Type B pancreatic cell (in vitro differentiated cells): ENCODE measurements at regions not wholly inside any gene's neighbourhood (a gene's known extent, or its start where the extent isn't known, plus 50 kb on each side); places are given as distances from the start of the nearest gene placed in this dataset.
"Not testable (repeated sequence)": the region's sequence is repeated elsewhere in the genome, so short reads cannot be mapped to it uniquely, and the experiment has no call there.

Experiments used
- DNase-seq: peaks from one replicate; pipeline ENCODE4 v3.0.0; 2021; ENCODE audit warnings: mixed read lengths; ENCODE audit not compliant: unreplicated experiment; ENCODE audit errors: extremely low spot score
- H3K27ac Mint-ChIP-seq: 2 replicates; pipeline ENCODE4 v1.8.0; 2021; ENCODE audit warnings: mild to moderate bottlenecking, mixed read lengths
- H3K27me3 Mint-ChIP-seq: 2 replicates; pipeline ENCODE4 v1.8.0; 2021; ENCODE audit warnings: mixed read lengths
- H3K36me3 Mint-ChIP-seq: 2 replicates; pipeline ENCODE4 v1.8.0; 2021; ENCODE audit warnings: mixed read lengths
- H3K4me1 Mint-ChIP-seq: one replicate; pipeline ENCODE4 v1.8.0; 2021; ENCODE audit warnings: mixed read lengths; ENCODE audit not compliant: unreplicated experiment
- H3K4me3 Mint-ChIP-seq: 2 replicates; pipeline ENCODE4 v1.8.0; 2021; ENCODE audit warnings: mild to moderate bottlenecking, mixed read lengths
- H3K9me3 Mint-ChIP-seq: 2 replicates; pipeline ENCODE4 v1.8.0; 2021; ENCODE audit warnings: mixed read lengths
- CTCF ChIP-seq: fragments of 200-600 bp; sonication (generic); conservative IDR thresholded peaks from 2 replicates; pipeline ENCODE4 v1.5.0; 2021; ENCODE audit warnings: antibody characterized with exemption, mild to moderate bottlenecking

- Mint-ChIP-seq H3K9me3 (peaks cover 5% of the 10 kb centered on the region), H3K27ac (no peak overlapping the region), H3K36me3 (no peaks in the 10 kb centered on the region), H3K27me3 (no peaks in the 10 kb centered on the region), H3K4me3 (no peak overlapping the region), H3K4me1 (no peaks in the 10 kb centered on the region)
- TF ChIP-seq CTCF: no peak
- no peak for DNase-seq
Observed at GRCh38 chr13:59312776-59313175, 851.0 kb downstream of the DIAPH3 start.

- DNase-seq: peak; percentile 77
- Mint-ChIP-seq H3K4me1 (peaks cover 6% of the 10 kb centered on the region), H3K27me3 (peaks cover 3% of the 10 kb centered on the region), H3K4me3 (no peak overlapping the region), H3K9me3 (no peaks in the 10 kb centered on the region), H3K36me3 (no peaks in the 10 kb centered on the region), H3K27ac (no peak overlapping the region)
- TF ChIP-seq CTCF: peak; percentile 93
Observed at GRCh38 chr13:59318320-59318930, 845.3 kb downstream of the DIAPH3 start.

GRCh38 chr13:59319276-59319675 lies 844.5 kb downstream of the DIAPH3 start:
- no peak for TF ChIP-seq CTCF
- Mint-ChIP-seq H3K9me3 (no peaks in the 10 kb centered on the region), H3K36me3 (no peaks in the 10 kb centered on the region), H3K27me3 (peaks cover 3% of the 10 kb centered on the region), H3K4me1 (peaks cover 6% of the 10 kb centered on the region), H3K4me3 (no peak overlapping the region), H3K27ac (no peak overlapping the region)
- DNase-seq: no peak

GRCh38 chr13:59320021-59320420 lies 843.7 kb downstream of the DIAPH3 start:
- Mint-ChIP-seq H3K27me3 (peaks cover 3% of the 10 kb centered on the region), H3K4me3 (no peak overlapping the region), H3K4me1 (peaks cover 6% of the 10 kb centered on the region), H3K36me3 (no peaks in the 10 kb centered on the region), H3K9me3 (no peaks in the 10 kb centered on the region), H3K27ac (no peak overlapping the region)
- TF ChIP-seq CTCF: no peak
- no peak for DNase-seq

GRCh38 chr13:59324401-59324800 lies 839.3 kb downstream of the DIAPH3 start:
- H3K27me3 Mint-ChIP-seq, H3K36me3 Mint-ChIP-seq, H3K9me3 Mint-ChIP-seq, H3K4me3 Mint-ChIP-seq, H3K27ac Mint-ChIP-seq, H3K4me1 Mint-ChIP-seq, DNase-seq: not testable (repeated sequence)

- TF ChIP-seq CTCF: no peak
- H3K36me3 Mint-ChIP-seq: no peaks in the 10 kb centered on the region
- no peaks in the 10 kb centered on the region for H3K27me3 Mint-ChIP-seq
- no peaks in the 10 kb centered on the region for H3K9me3 Mint-ChIP-seq
- DNase-seq: no peak
- H3K4me1 Mint-ChIP-seq: no peaks in the 10 kb centered on the region
- no peak overlapping the region for H3K4me3 Mint-ChIP-seq
- no peak overlapping the region for H3K27ac Mint-ChIP-seq
Observed at GRCh38 chr13:59326717-59327116, 837.0 kb downstream of the DIAPH3 start.
